ENCODE measurements at regions not wholly inside any gene's neighbourhood (a gene's known extent, or its start where the extent isn't known, plus 50 kb on each side); places are given as distances from the start of the nearest gene placed in this dataset.
"Not testable (repeated sequence)": the region's sequence is repeated elsewhere in the genome, so short reads cannot be mapped to it uniquely, and the experiment has no call there.

DNA sequence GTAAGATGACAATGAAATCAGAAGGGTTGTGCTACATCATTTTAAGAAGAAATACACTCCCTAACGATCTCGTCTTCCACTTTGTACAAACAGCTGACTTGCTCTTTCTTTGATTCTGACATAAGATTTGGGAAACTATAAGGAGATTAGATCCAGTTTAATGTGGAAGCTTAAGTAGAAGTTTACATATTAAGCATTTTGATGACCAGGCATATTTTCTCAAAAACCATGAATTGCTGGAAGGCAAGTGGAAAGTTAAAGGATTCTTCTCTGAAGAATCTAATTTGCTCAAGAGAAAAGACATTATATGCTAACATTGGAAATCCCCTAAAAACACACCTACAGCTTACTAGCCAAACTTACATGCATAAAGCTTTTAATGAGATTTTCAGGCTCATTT is 531.9 kb upstream of the PTPRD start:
- no peak for DNase-seq (ENCODE audit: low read depth, low spot score)

DNA sequence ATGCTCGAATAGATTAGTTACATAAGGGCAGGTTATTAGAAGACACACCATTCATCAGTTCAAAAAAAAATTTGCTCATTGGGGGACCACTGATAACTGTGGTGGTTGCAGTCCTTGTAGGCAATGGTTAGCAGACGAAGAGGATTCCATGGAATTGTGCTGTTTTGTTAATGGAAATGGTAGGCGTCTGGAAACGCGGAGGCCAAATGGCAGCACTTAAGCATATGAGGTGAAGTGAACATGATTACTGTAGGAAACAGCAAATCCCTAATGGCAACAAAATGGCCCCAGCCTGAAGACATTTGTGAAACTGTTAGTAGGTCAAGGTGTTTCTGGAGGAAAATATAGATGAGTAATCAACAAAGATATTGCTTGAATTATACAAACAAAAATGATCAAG is 535.4 kb upstream of the PTPRD start:
- DNase-seq (ENCODE audit: low read depth, low spot score): no peak

DNA sequence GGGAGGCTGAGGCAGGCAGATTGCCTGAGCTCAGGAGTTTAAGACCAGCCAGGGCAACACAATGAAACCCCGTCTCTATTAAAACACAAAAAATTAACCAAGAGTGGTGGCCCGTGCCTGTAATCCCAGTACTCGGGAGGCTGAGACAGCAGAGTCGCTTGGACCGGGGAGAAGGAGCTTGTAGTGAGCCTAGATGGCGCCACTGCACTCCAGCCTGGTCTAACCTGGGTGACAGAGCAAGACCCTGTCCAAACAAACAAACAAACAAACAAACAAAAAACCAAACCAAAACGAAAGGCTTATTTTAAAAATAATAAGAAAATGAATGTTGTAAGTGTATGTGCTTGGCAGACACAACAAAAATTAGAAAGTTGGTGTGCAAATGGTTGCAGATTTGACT is 536.3 kb upstream of the PTPRD start:
- DNase-seq (ENCODE audit: low read depth, low spot score): no peak

DNA sequence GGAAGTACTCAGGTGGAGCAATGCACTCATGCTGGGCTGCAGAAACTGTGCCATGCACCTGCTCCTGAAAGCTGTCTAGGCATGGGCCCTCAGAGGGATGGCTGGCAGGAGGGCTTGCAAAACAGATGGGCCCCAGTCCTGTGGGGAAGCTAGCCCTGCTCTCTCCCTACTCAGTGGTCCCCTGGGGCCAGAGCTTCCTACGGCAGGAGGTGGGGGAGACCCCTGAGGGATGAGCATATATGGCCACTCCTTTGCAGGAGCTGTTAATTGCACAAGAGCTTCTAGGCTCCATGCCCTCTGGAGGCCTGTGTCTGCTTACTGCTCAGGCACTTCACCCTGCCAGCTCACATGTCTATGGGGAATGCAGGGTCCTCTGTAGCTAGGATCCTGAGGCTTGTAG is 545.3 kb upstream of the PTPRD start:
- no peak for DNase-seq (ENCODE audit: low read depth, low spot score)

DNA sequence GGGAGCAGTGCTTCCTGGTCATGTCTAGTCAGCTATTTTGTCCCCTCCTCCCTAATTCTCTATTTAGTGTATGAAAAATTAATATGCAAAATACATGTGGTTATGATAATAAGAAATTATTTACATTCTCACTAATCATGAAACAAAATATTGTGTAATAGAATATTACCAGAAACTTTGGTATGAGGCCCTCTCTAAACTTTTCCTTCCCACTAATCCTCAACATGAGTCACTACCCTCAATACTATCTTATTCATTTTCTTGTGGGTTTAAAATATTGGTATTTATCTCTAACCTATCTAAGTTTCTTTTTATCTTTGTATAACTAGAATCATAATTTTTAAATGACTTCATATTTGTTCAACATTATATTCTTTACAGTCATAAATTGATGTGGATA is 545.9 kb upstream of the PTPRD start:
- DNase-seq (ENCODE audit: low read depth, low spot score): no peak

DNA sequence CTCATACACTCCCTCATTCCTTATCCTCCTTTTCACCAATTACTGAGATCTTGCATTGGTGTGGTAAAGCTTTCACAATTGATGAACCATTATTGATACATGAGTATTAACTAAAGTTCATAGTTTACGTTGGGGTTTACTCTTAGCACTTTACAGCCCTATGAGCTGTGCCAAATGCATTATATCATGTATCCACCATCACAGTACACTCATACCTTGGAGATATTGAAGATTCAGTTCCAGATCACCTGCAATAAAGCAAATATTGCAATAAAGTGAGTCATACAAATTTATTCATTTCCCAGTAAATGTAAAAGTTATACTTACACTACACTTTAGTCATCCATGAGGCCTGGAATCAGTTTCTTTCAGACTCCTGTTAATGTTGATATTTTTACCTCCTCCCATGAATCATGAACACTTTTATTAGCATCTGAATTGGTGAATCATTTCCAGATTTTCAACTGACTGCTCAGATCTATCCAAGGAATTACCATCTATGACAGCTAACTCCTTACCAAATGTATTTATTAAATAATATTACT is 546.6 kb upstream of the PTPRD start:
- no peak for DNase-seq (ENCODE audit: low read depth, low spot score)

DNA sequence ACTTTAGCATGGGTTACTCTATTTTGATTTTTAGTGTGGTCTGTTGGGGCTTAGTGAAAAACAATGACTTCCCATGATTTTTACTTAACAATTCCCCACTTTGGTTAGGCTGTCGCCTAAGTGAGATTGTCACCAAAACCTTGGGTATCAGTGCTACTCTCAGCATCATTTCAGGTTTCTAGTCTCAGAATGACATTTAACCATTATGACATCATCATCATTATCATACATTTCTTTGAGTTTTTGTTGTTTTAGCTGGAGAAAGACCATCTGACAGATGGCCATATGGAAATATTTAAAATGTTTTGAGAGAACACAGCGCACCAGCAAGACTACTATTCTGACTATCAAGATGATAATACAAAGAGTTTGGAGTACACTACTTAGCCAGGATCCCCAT is 551.0 kb upstream of the PTPRD start:
- DNase-seq (ENCODE audit: low read depth, low spot score): no peak

DNA sequence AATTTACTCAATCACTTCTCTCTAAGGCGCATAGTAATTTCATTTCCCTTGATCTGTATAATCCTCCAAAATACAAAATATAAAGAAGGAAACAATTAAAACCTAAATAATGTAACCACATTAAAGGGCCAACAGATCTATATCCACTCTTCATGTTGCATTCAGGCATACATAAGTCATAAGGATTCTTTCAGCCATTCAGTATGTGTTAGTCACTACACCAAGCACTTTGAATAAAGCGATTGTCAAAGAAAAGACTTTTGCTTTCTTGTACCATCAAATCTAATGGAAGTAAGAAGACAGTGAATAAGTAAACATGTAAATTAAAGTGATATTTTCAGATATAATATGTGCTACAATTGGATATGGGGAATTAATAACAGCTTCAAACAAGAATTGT is 569.2 kb upstream of the PTPRD start:
- DNase-seq (ENCODE audit: low read depth, low spot score): no peak

DNA sequence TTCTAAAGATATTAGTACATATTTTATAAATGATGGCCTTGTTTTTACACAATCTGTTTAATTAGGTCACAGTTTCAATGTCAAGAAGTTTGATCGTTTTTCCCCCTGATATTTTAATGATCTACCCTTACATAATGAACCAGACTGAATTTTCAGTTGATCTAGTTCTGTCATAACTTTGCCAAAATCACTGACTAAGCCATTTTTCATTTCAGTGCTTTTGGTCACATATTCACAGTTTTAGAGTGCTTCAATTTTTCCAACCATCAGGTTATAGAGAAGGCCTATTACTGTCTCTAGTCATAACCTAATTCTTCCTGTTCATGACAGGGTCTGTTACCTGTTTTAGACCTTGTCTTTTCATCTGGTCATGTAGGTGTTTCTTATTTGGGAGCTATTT is 577.9 kb upstream of the PTPRD start:
- DNase-seq (ENCODE audit: low read depth, low spot score): no peak

DNA sequence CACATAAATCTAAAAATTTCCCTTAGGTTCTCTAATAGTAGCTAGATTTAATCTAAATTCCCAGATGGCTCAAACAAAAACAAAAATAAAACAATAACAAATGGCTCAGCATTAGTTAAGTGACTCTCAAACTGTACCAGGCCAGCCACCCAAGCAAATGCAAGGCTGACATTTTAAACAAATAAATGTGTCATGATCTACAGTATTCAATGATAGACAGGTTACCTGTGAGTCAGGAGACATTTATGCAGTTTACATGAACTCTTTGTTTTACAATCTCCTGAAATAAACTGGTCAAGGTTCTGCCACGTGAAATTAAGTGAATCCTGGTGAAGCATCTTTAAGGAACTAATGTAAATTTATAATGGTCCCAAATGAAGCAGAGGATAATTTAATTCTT is 580.2 kb upstream of the PTPRD start:
- no peak for DNase-seq (ENCODE audit: low read depth, low spot score)

DNA sequence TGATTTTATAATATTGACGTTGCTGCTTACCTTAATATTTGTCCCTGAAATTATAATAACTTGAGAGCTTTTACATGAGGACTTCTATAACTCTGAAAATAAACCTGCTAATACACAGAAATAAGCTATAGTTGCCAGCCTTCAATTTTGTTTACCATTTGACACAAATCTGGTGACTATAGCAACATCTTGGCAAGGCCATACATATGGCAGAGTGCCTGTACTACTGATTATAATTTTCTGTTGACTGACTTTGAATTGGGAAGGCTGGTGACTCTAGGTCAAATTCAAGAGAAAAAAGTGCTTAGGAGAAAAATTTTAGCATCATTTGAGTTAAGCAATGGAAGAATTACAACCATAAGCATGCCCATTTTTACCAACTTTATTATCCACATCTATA is 581.4 kb upstream of the PTPRD start:
- no peak for DNase-seq (ENCODE audit: low read depth, low spot score)

DNA sequence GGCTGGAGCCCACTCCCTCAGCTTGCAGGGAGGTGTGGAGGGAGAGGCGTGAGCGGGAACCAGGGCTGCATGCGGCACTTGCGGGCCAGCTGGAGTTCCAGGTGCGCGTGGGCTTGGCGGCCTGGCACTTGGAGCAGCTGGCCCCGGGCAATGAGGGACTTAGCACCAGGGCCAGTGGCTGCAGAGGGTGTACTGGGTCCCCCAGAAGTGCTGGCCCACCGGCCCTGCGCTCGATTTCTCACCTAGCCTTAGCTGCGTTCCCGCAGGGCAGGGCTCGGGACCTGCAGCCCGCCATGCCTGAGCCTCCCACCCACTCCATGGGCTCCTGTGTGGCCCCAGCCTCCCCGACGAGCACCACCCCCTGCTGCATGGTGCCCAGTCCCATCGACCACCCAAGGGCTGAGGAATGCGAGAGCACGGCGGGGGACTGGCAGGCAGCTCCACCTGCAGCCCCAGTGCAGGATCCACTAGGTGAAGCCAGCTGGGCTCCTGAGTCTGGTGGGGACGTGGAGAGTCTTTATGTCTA is 584.1 kb upstream of the PTPRD start:
- not testable (repeated sequence) for DNase-seq (ENCODE audit: low read depth, low spot score)

DNA sequence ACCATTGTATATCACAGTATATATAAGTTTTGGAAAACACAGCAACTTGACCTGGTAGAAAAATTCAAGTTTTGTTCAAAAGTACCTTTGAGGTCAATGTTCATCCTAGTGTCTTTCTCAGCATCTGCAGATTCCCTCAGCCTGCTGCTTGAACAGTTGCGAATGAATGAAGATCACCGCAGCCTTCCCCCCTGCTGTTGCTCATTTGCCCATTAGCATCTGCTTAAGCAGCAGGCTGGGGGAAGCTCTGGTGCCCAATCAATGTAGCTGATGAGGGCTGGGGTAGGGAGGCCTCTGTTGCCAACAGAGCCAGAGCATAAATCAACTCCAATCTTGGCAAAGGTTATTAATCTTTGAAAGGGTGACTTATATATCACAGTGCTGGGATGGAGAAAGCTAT is 586.5 kb upstream of the PTPRD start:
- no peak for DNase-seq (ENCODE audit: low read depth, low spot score)

DNA sequence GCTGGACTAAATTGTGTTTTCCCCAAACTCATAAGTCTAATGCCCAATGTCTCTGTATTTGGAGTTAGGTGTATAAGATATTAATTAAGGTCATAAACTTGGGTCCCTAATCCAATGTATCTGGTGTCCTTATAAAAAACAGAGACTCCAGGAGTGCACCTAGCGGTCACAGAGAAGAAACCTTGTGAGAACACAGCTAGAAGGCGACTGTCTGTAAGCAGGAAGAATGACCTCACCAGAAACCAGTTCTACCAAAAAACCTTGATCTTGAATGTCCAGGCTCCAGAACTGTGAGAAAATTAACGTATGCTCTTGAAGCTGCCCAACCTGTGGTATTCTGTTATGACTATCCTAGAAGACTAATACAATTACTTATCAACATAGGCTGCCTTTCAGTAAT is 591.7 kb upstream of the PTPRD start:
- DNase-seq (ENCODE audit: low read depth, low spot score): no peak

DNA sequence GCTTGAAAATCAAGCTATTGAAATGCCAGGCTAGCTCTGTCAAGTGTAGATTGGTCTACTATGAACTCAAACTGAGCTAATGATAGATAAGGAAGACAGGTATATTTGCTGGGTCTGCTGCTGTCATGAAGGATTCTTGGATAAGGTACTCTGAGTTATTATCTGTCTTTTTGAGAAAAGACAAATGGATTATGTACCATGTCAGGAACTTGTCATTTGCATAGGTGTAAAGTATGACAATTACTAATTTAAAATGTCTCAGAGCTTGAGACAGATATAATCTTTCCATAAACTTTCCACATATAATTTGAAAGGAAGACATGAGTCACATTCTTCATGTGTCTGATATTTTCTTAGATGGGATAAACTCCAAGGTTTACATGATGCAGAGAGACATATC is 594.1 kb upstream of the PTPRD start:
- DNase-seq (ENCODE audit: low read depth, low spot score): no peak

DNA sequence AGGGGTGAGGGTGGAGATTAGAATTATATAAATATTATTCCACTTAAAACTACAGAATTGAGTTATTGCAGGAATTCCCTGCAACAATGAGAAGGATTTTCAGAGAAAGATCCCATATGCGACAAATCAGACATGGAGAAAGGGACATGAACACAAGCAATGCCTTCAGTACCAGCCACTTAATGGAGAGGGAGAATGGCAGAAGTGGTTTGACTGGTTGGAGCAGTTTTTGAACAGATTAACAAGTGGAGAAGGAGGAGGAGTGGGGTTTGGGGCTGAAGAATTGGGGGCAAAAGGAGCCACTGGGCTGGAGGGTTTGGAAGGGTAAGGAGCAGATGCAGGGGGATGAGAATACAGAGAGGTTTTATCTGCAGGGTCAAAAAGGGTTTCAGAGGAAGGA is 620.9 kb upstream of the PTPRD start:
- no peak for DNase-seq (ENCODE audit: low read depth, low spot score)

DNA sequence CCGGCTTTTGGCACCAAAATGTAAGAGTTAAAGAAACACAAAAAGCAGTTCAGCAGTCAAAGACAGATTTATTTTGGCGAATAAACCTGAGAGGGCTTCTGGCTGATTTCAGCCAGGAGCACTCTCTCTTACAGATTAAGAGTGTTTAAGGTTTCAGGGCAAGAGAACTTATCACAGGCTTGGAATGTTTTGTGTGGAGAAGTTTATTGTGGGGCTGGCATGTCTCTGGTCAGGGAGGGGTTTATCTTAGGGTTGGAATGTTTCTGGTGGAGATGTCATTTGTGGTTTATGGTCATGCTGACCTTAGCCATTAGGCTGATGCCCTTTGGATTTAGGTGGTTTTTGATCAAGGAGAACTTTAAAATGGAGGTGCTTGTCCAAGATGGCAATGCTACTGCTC is 622.3 kb upstream of the PTPRD start:
- no peak for DNase-seq (ENCODE audit: low read depth, low spot score)

DNA sequence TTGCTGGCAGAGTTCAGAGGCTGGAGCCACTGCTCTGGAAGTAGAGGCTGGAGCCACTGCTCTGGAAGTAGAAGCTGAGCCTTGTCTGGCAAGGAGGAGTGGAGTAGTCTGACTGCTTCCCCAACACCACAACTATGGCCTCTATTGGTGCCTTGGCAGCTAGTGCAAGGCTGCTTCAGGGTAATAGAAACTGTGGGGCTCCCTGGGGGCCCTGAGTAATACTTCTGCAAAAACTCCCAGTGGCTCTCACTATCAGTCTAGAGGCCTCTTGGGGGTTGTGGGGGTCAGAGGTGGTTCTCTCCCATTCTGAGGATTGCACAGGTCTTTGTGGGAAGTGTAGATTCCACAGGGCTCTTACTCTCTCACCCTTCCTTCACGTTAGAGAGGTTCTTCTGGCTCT is 629.0 kb upstream of the PTPRD start:
- DNase-seq (ENCODE audit: low read depth, low spot score): no peak

DNA sequence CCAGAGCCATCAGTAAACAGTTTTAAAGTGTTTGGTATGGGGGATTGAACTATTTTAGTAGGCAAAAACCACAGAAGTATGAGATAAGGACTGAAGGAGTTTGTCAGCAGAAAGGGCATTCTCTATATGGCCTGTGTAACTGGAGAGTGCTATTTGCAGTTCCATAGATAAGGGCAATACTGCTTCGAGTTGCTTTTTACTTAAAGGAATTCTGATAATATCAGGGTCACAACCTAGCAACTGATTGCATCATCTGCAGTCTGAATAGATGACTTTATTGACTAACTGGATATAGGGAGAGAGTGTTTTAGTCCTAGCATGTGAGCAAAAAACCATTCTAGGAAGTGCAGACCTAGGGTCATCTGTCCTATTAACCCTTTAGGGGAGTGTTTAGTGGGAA is 645.2 kb upstream of the PTPRD start:
- DNase-seq (ENCODE audit: low read depth, low spot score): no peak

DNA sequence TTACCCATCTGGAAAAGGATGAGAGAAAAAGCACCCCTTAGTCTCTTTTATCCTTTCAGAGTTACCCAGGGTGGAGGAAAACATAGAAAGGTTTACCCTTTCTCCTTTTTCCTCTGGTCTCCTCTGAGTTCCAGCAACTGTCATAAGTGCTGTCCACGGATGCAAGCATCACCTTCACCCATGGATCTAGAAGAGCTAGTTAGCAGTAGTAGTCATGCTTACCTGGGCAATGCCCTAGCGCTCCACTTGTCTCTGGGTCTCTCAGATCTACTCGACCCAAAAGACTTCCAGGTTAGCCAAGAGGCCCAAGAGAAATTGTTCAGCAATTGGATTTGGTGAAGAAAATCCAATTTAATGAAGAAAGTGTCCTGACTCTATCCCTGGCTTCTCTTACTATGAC is 656.2 kb upstream of the PTPRD start:
- DNase-seq (ENCODE audit: low read depth, low spot score): no peak

DNA sequence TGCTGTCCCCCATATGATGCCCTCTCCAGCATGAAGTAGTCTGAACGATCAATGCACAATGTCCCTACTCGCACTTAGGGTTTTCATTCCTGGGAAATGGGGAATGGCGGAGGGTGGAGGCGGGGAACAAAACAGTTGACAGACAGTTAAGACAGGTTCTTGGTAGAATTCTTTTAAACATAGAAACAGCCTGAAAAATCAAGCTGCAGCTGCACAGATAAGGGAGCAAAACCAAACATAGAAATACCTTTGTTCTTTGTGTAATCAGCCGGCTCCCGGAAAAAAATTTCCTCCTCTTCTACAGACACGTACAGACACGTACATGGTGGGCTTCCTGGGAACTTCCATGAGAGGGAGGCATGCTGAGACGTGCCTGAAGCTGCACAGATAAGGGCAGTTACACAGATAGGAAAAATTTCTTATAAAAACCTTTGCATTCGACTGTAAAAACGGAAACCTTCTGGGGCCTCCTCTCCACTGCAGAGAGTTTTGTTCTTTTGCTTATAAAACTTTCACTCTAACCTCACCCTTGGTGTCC is 662.4 kb upstream of the PTPRD start:
- DNase-seq (ENCODE audit: low read depth, low spot score): no peak

DNA sequence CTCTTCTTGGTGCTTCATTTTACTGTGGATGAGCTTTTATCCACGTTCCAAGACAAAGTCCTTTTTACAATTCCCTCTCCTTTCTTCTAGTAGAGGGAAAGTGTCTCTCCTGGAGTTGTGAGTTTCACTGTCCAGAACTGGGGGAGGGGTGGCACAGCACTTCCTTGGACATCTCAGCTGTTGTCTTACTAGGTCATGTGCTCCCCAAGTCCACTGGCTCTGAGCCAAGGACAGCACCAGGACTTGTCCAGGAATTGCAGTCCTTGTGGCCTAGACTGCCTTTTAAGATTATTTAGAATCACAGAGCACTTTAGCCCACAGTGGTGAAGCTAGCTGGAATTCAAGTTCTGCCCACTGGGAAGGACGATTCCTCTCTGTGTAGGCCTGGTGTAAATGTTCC is 700.2 kb upstream of the PTPRD start:
- peak; percentile 17 for DNase-seq (ENCODE audit: low read depth, low spot score)

DNA sequence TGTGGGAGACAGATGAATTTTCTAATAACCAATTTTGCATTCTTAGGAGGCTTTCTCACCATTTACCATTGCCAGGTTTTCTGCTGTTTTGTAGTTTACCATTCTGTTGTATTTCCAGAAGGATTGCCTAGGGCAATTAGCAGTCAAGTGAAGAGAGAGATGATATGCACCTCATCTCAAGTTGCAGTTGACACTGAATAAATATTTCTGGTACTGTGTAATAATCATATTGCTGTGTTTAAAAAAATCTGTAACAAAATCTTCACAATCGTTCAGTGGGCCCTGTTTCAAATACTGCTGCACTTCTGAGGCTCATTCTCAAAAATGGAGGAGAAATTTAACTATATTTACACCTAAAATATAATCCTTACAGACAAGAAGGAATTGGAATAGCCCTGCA is 706.1 kb upstream of the PTPRD start:
- no peak for DNase-seq (ENCODE audit: low read depth, low spot score)

DNA sequence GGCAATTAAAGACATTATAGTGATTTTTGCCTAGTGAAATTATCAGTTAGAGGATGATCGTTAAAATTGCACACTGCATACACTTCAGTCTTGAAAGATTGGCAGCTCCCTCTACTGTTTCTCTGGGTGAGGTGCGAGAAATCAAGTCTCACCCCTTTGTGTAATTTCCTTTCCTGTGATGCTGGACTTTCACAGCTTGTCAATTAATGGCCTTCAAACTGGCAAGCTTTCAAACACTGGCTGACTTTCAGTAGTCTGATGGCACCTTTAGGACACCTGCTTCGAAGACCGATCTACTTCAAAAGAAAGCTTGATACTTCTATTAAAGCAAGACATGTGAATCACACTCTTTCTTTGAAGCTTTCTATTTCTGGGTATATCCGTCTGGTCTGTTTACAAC is 706.7 kb upstream of the PTPRD start:
- DNase-seq (ENCODE audit: low read depth, low spot score): peak; percentile 35
